B cell (primary cell): ENCODE measurements at regions not wholly inside any gene's neighbourhood (a gene's known extent, or its start where the extent isn't known, plus 50 kb on each side); places are given as distances from the start of the nearest gene placed in this dataset.

Experiments
- ATAC-seq: fragments of 200-7000 bp; cut with Tn5 transposase; one replicate; pipeline ENCODE4 v1.10.0; 2021; ENCODE audit warnings: low read depth, mild to moderate bottlenecking, moderate number of reproducible peaks, moderate library complexity
- CTCF ChIA-PET: fragments of 350-600 bp; sonication (Branson Sonifier 250); formaldehyde crosslinking; loops from one replicate; lab custom pipeline; 2021; ENCODE audit warnings: antibody characterized with exemption, inconsistent platforms; lab: Charles Lee
- POLR2A ChIA-PET: fragments of 350-600 bp; sonication (Branson Sonifier 250); formaldehyde crosslinking; loops from one replicate; lab custom pipeline; 2021; ENCODE audit warnings: antibody characterized with exemption; lab: Charles Lee
- DNase-seq: peaks from one replicate; pipeline ENCODE4 v3.0.0; 2013
- H2AFZ ChIP-seq: 2 replicates; pipeline ENCODE4 v1.6.1; 2012; ENCODE audit warnings: mild to moderate bottlenecking, low read depth, low read length; ENCODE audit not compliant: insufficient read depth, poor library complexity, severe bottlenecking
- H3K27ac ChIP-seq, 2 donors: 1 replicate in 1 of 2; 2 replicates in 1 of 2; pipeline ENCODE4 v1.5.1; 2012 to 2013; ENCODE audit warnings: low read length in 2 of 2, mild to moderate bottlenecking in 2 of 2, moderate library complexity in 1 of 2
- H3K27me3 ChIP-seq, 4 experiments: fragments of 200-600 bp in 1 of 4; sonication (generic) in 1 of 4; replicated peaks in 1 of 4; 1 replicate in 2 of 4; 2 replicates in 2 of 4; pipeline versions ENCODE4 v1.6.1 to v1.7.0; 2013 to 2016; ENCODE audit warnings: low read length in 3 of 4, mild to moderate bottlenecking in 2 of 4, mixed read lengths in 1 of 4, moderate library complexity in 1 of 4; ENCODE audit not compliant: insufficient read depth in 4 of 4, control insufficient read depth in 3 of 4; ENCODE audit errors: control extremely low read depth in 1 of 4
- H3K36me3 ChIP-seq, 2 experiments: replicated peaks in 1 of 2; 1 replicate in 1 of 2; 2 replicates in 1 of 2; pipeline versions ENCODE4 v1.6.1 to v1.7.1; 2013; ENCODE audit warnings: low read length in 1 of 2; ENCODE audit not compliant: insufficient read depth in 2 of 2, control insufficient read depth in 1 of 2; ENCODE audit errors: control extremely low read depth in 1 of 2, extremely low read depth in 1 of 2
- H3K4me1 ChIP-seq, 2 donors: fragments of 200-600 bp in 1 of 2; sonication (generic) in 1 of 2; 1 replicate in 1 of 2; 2 replicates in 1 of 2; pipeline versions ENCODE4 v1.5.1 to v1.6.1; 2013 to 2017; ENCODE audit warnings: low read length in 2 of 2; ENCODE audit not compliant: control insufficient read depth in 2 of 2, insufficient read depth in 2 of 2
- H3K4me2 ChIP-seq: replicated peaks from 2 replicates; pipeline ENCODE3; 2012; ENCODE audit warnings: mild to moderate bottlenecking, low read depth, low read length; ENCODE audit not compliant: poor library complexity, severe bottlenecking
- H3K4me3 ChIP-seq, 5 experiments: fragments of 200-600 bp in 1 of 5; sonication (generic) in 1 of 5; 1 replicate in 3 of 5; 2 replicates in 2 of 5; pipeline versions ENCODE4 v1.5.1 to v1.7.0; 2011 to 2016; ENCODE audit warnings: low read length in 4 of 5, mild to moderate bottlenecking in 4 of 5, low read depth in 2 of 5, control low read depth in 1 of 5, moderate library complexity in 1 of 5; ENCODE audit not compliant: insufficient read depth in 1 of 5; ENCODE audit errors: control extremely low read depth in 1 of 5, extremely low read depth in 1 of 5
- H3K79me2 ChIP-seq: fragments of 200-600 bp; sonication (generic); one replicate; pipeline ENCODE4 v1.6.0; 2016; ENCODE audit warnings: low read length; ENCODE audit not compliant: control insufficient read depth, insufficient read depth
- H3K9ac ChIP-seq: fragments of 200-600 bp; sonication (generic); 2 replicates; pipeline ENCODE4 v1.6.1; 2017; ENCODE audit warnings: mild to moderate bottlenecking, low read length, moderate library complexity
- H3K9me3 ChIP-seq, 3 donors: one replicate each; pipeline versions ENCODE4 v1.6.1 to v1.7.1; 2013; ENCODE audit warnings: low read length in 2 of 3; ENCODE audit not compliant: control insufficient read depth in 2 of 3, insufficient read depth in 1 of 3; ENCODE audit errors: control extremely low read depth in 1 of 3
- H4K20me1 ChIP-seq: 2 replicates; pipeline ENCODE4 v1.6.0; 2012; ENCODE audit warnings: mild to moderate bottlenecking, low read length; ENCODE audit not compliant: insufficient read depth, control insufficient read depth, poor library complexity, severe bottlenecking
- H3K27ac Mint-ChIP-seq: one replicate; pipeline ENCODE4 v1.8.0; 2021; ENCODE audit warnings: mixed read lengths
- H3K27me3 Mint-ChIP-seq: one replicate; pipeline ENCODE4 v1.8.0; 2021; ENCODE audit warnings: mixed read lengths
- H3K4me1 Mint-ChIP-seq: one replicate; pipeline ENCODE4 v1.8.0; 2021; ENCODE audit warnings: mixed read lengths
- H3K4me3 Mint-ChIP-seq: one replicate; pipeline ENCODE4 v1.8.0; 2021; ENCODE audit warnings: mixed read lengths
- H3K9me3 Mint-ChIP-seq: one replicate; pipeline ENCODE4 v1.8.0; 2022; ENCODE audit warnings: mixed read lengths; ENCODE audit not compliant: insufficient read depth
- EZH2 ChIP-seq: IDR thresholded peaks from 2 replicates; pipeline ENCODE4 v1.6.1; 2012; ENCODE audit warnings: borderline replicate concordance, low read depth, mild to moderate bottlenecking, moderate library complexity, low read length; ENCODE audit not compliant: insufficient read depth, poor library complexity, severe bottlenecking
- WGBS: methylation state at CpG from one replicate; pipeline ENCODE4 v1.1.5; 2013; ENCODE audit warnings: missing lambda C conversion rate; ENCODE audit not compliant: insufficient coverage; 5-methylcytosine and 5-hydroxymethylcytosine counted together
- intact Hi-C: fragments of 100-400 bp; cut with micrococcal nuclease; formaldehyde crosslinking; loops from one replicate; pipeline ENCODE4 v1.10.0; 2022
- TF ChIP-seq, protein P1 (sequence below): fragments of 200-600 bp; IDR thresholded peaks from one replicate; pipeline ENCODE4 v1.8.0; 2022; ENCODE audit warnings: antibody characterized with exemption, mild to moderate bottlenecking

- DNase-seq (no peak), ATAC-seq (no peak)
- TF ChIP-seq, protein P1, sequence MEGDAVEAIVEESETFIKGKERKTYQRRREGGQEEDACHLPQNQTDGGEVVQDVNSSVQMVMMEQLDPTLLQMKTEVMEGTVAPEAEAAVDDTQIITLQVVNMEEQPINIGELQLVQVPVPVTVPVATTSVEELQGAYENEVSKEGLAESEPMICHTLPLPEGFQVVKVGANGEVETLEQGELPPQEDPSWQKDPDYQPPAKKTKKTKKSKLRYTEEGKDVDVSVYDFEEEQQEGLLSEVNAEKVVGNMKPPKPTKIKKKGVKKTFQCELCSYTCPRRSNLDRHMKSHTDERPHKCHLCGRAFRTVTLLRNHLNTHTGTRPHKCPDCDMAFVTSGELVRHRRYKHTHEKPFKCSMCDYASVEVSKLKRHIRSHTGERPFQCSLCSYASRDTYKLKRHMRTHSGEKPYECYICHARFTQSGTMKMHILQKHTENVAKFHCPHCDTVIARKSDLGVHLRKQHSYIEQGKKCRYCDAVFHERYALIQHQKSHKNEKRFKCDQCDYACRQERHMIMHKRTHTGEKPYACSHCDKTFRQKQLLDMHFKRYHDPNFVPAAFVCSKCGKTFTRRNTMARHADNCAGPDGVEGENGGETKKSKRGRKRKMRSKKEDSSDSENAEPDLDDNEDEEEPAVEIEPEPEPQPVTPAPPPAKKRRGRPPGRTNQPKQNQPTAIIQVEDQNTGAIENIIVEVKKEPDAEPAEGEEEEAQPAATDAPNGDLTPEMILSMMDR, result no peak
- TF ChIP-seq EZH2, result no peak
- ChIA-PET POLR2A (no interaction called here), CTCF (no interaction called here)
- Mint-ChIP-seq H3K27ac (no peak overlapping the region), H3K9me3 (no peaks in the 10 kb centered on the region), H3K4me3 (no peak overlapping the region), H3K27me3 (no peaks in the 10 kb centered on the region), H3K4me1 (no peaks in the 10 kb centered on the region)
- no CpG with 5 or more reads among the region's 1 CpG for WGBS
- Histone ChIP-seq H3K27ac (no peak overlapping the region), H3K9ac (no peak overlapping the region), H2AFZ (no peak overlapping the region), H3K36me3 (no peaks in the 10 kb centered on the region), H3K79me2 (no peaks in the 10 kb centered on the region), H3K9me3 (no peaks in the 10 kb centered on the region), H3K4me1 (no peaks in the 10 kb centered on the region), H4K20me1 (no peaks in the 10 kb centered on the region), H3K27me3 (no peaks in the 10 kb centered on the region), H3K4me3 (no peak overlapping the region), H3K4me2 (no peak overlapping the region)
- intact Hi-C loops, result no loop called here
Measured at GRCh38 chr2:166786707-166787106, 101.6 kb upstream of the XIRP2 start.

- H4K20me1 ChIP-seq, result no peaks in the 10 kb centered on the region
- no peak overlapping the region for H3K4me3 Mint-ChIP-seq
- TF ChIP-seq, protein P1, result no peak
- no peak for TF ChIP-seq EZH2
- H3K36me3 ChIP-seq, result no peaks in the 10 kb centered on the region
- H3K9me3 ChIP-seq, result no peaks in the 10 kb centered on the region
- H3K9me3 Mint-ChIP-seq, result no peaks in the 10 kb centered on the region
- no peak for ATAC-seq
- H3K4me3 ChIP-seq, result no peak overlapping the region
- no peak overlapping the region for H3K4me2 ChIP-seq
- intact Hi-C loops, result no loop called here
- no peaks in the 10 kb centered on the region for H3K27me3 ChIP-seq
- DNase-seq, result no peak
- H3K27ac Mint-ChIP-seq, result no peak overlapping the region
- POLR2A ChIA-PET, result no interaction called here
- H3K4me1 ChIP-seq, result no peaks in the 10 kb centered on the region
- CTCF ChIA-PET, result no interaction called here
- no peaks in the 10 kb centered on the region for H3K27me3 Mint-ChIP-seq
- H3K79me2 ChIP-seq, result no peaks in the 10 kb centered on the region
- no peak overlapping the region for H3K27ac ChIP-seq
- H3K9ac ChIP-seq, result no peak overlapping the region
- WGBS, result 100% methylated on average over 2 of the region's 8 CpGs
- H2AFZ ChIP-seq, result no peak overlapping the region
- no peaks in the 10 kb centered on the region for H3K4me1 Mint-ChIP-seq
Measured at GRCh38 chr2:166784296-166784946, 103.9 kb upstream of the XIRP2 start.
